Right atrium auricular region (tissue), 2 donors: ENCODE measurements at regions not wholly inside any gene's neighbourhood (a gene's known extent, or its start where the extent isn't known, plus 50 kb on each side); places are given as distances from the start of the nearest gene placed in this dataset.
A peak's percentile ranks its signal among the peaks of the same experiment; 100 is the strongest.

Experiments used
- DNase-seq: peaks from one replicate; pipeline ENCODE4 v3.0.0-alpha.2; 2019; ENCODE audit warnings: low spot score
- H3K27ac ChIP-seq, 2 donors: fragments of 200-600 bp; sonication (generic); 1 replicate in 1 of 2; 2 replicates in 1 of 2; pipeline ENCODE4 v1.5.1; 2016 to 2019
- H3K27me3 ChIP-seq, 2 donors: fragments of 200-600 bp; sonication (generic); one replicate each; pipeline versions ENCODE4 v1.5.1 to v1.6.0; 2017 to 2019
- H3K36me3 ChIP-seq: fragments of 200-600 bp; sonication (generic); one replicate; pipeline ENCODE4 v1.5.1; 2016
- H3K4me1 ChIP-seq, 2 donors: fragments of 200-600 bp; sonication (generic); one replicate each; pipeline versions ENCODE4 v1.5.1 to v1.6.0; 2017 to 2019
- H3K4me3 ChIP-seq, 2 donors: fragments of 200-600 bp; sonication (generic); 1 replicate in 1 of 2; 2 replicates in 1 of 2; pipeline ENCODE4 v1.5.1; 2017 to 2019; ENCODE audit warnings: mild to moderate bottlenecking in 1 of 2, moderate library complexity in 1 of 2
- H3K9me3 ChIP-seq, 2 donors: fragments of 200-600 bp; sonication (generic); one replicate each; pipeline ENCODE4 v1.5.1; 2019
- TF ChIP-seq, protein P1 (sequence below), 2 donors: fragments of 200-600 bp; sonication (generic); IDR thresholded peaks; one replicate each; pipeline ENCODE4 v1.5.1; 2019; ENCODE audit warnings: antibody characterized with exemption in 2 of 2

- DNase-seq: no peak
- Histone ChIP-seq H3K27ac (no peak overlapping the region), H3K27me3 (no peaks in the 10 kb centered on the region), H3K36me3 (no peaks in the 10 kb centered on the region), H3K4me1 (no peaks in the 10 kb centered on the region), H3K4me3 (no peak overlapping the region), H3K9me3 (no peaks in the 10 kb centered on the region)
- TF ChIP-seq, protein P1, sequence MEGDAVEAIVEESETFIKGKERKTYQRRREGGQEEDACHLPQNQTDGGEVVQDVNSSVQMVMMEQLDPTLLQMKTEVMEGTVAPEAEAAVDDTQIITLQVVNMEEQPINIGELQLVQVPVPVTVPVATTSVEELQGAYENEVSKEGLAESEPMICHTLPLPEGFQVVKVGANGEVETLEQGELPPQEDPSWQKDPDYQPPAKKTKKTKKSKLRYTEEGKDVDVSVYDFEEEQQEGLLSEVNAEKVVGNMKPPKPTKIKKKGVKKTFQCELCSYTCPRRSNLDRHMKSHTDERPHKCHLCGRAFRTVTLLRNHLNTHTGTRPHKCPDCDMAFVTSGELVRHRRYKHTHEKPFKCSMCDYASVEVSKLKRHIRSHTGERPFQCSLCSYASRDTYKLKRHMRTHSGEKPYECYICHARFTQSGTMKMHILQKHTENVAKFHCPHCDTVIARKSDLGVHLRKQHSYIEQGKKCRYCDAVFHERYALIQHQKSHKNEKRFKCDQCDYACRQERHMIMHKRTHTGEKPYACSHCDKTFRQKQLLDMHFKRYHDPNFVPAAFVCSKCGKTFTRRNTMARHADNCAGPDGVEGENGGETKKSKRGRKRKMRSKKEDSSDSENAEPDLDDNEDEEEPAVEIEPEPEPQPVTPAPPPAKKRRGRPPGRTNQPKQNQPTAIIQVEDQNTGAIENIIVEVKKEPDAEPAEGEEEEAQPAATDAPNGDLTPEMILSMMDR (IDR thresholded peaks at IDR 0.05): no peak
Measured at GRCh38 chr11:69884286-69884685, 65.1 kb upstream of the FGF3 start.

GRCh38 chr11:69884751-69885150 lies 65.5 kb upstream of the FGF3 start:
- no peaks in the 10 kb centered on the region for H3K4me1 ChIP-seq
- no peaks in the 10 kb centered on the region for H3K9me3 ChIP-seq
- H3K27me3 ChIP-seq: no peaks in the 10 kb centered on the region
- no peak overlapping the region for H3K4me3 ChIP-seq
- TF ChIP-seq, protein P1 (IDR thresholded peaks at IDR 0.05): no peak
- no peak for DNase-seq
- no peak overlapping the region for H3K27ac ChIP-seq
- H3K36me3 ChIP-seq: no peaks in the 10 kb centered on the region

DNA sequence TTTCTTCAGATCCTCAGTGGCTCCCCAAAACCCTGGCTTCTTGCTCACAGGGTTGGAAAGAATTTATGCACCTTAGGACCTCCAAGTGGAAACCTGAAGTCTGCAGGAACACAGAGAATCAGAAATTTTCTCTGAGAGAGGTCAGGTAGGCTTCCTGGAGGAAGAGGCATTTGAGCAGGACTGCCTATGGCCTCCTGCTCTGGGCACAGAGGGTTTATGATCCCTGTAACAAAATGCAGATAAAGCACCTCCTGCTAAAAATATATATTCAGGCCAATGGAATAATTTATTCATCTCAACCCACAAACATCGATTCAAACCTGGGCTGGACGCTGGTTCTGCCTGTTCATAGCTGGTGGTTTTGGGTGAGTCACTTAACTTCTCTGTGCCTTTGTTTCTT lies 68.1 kb upstream of the FGF3 start:
- Histone ChIP-seq H3K27me3 (no peaks in the 10 kb centered on the region), H3K27ac (no peak overlapping the region), H3K9me3 (no peaks in the 10 kb centered on the region), H3K4me1 (no peaks in the 10 kb centered on the region), H3K4me3 (no peak overlapping the region), H3K36me3 (no peaks in the 10 kb centered on the region)
- TF ChIP-seq, protein P1 (IDR thresholded peaks at IDR 0.05): no peak
- DNase-seq: no peak

DNA sequence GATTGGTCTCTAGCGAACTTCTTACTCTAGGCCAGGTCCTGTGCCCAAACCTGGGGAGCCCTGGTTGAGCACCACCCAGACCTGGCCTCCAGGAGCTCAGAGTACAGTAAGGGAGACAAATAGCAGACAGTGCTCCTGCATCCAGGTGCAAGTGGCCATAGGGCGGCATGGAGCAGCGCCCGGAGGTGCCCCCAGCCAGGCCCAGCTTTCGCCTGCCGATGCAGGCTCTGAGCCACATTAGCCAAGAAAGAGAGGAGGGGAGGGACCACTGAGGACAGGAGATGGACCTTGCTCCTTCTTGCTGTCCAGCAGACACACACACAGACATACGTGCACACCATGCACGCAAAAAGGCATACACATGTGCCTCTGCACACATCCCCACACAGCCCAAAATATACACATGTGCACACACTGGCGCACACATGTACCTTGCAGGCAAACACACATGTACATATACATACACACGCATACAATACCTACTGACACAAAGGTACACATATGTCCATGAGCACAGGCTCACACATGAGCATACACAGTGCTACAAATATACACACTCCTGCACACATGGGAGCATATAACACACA lies 68.7 kb upstream of the FGF3 start:
- TF ChIP-seq, protein P1 (IDR thresholded peaks at IDR 0.05): no peak
- Histone ChIP-seq H3K36me3 (no peaks in the 10 kb centered on the region), H3K9me3 (no peaks in the 10 kb centered on the region), H3K27ac (no peak overlapping the region), H3K4me3 (no peak overlapping the region), H3K4me1 (no peaks in the 10 kb centered on the region), H3K27me3 (no peaks in the 10 kb centered on the region)
- no peak for DNase-seq

DNA sequence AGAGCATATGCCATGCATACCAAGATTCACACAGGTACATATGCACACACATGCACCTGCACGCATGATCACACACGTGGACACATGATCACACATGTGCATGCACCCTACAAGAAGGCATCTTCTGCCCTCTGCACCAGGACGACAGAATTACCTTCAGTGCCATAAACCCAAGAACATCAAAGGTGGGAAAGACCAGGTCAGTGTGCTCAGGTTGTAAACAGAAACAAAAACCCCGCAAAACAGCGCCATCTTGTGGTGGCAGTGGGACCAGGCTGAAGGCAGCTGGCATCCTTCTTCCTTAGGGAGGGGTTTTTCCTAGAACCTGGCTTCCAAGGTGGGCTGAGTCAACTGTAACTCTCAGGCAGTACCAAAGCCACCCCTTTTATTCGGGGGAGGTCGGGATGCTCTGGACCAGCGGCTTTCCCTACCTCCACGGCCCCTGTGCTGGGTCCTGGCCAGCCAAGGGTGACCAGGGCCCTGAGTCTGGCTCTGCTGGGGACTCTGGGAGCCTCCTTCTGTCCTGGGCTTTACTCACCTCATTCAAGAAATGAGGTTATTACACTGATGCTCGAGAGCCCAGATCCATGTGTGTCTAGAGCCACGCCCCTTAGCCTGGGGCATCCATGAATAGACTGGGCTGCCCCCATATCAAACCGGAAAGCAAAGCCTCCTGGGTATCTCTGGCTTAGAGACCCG lies 69.4 kb upstream of the FGF3 start:
- no peaks in the 10 kb centered on the region for H3K36me3 ChIP-seq
- no peaks in the 10 kb centered on the region for H3K27me3 ChIP-seq
- H3K4me1 ChIP-seq: no peaks in the 10 kb centered on the region
- no peak overlapping the region for H3K27ac ChIP-seq
- DNase-seq: peak; percentile 63
- no peaks in the 10 kb centered on the region for H3K9me3 ChIP-seq
- no peak overlapping the region for H3K4me3 ChIP-seq
- TF ChIP-seq, protein P1 (IDR thresholded peaks at IDR 0.05): peak; percentile 86 to 94
